Chondrocyte (in vitro differentiated cells): ENCODE measurements at regions not wholly inside any gene's neighbourhood (a gene's known extent, or its start where the extent isn't known, plus 50 kb on each side); places are given as distances from the start of the nearest gene placed in this dataset.

ENCODE experiments used
- DNase-seq: peaks from one replicate; pipeline ENCODE4 v3.0.0; 2021; ENCODE audit warnings: mixed read lengths, low spot score
- H3K27ac Mint-ChIP-seq: one replicate; pipeline ENCODE4 v1.8.0; 2021; ENCODE audit warnings: mild to moderate bottlenecking, moderate library complexity, mixed read lengths; ENCODE audit not compliant: unreplicated experiment
- H3K27me3 Mint-ChIP-seq: 2 replicates; pipeline ENCODE4 v1.8.0; 2021; ENCODE audit warnings: low read depth, mixed read lengths
- H3K36me3 Mint-ChIP-seq: 2 replicates; pipeline ENCODE4 v1.8.0; 2021; ENCODE audit warnings: low read depth, mixed read lengths
- H3K4me1 Mint-ChIP-seq: 2 replicates; pipeline ENCODE4 v1.8.0; 2021; ENCODE audit warnings: low read depth, mild to moderate bottlenecking, mixed read lengths
- H3K4me3 Mint-ChIP-seq: one replicate; pipeline ENCODE4 v1.8.0; 2021; ENCODE audit warnings: mild to moderate bottlenecking, moderate library complexity, mixed read lengths; ENCODE audit not compliant: unreplicated experiment
- H3K9me3 Mint-ChIP-seq: 2 replicates; pipeline ENCODE4 v1.8.0; 2021; ENCODE audit warnings: low read depth, mixed read lengths
- CTCF ChIP-seq: fragments of 200-600 bp; sonication (generic); IDR thresholded peaks from 2 replicates; pipeline ENCODE4 v1.5.0; 2021; ENCODE audit warnings: antibody characterized with exemption, mild to moderate bottlenecking, moderate library complexity

GRCh38 chr15:70345251-70346019 is 247.7 kb upstream of the TLE3 start:
- Mint-ChIP-seq H3K27me3 (peaks cover 37% of the 10 kb centered on the region), H3K27ac (no peak overlapping the region), H3K9me3 (no peaks in the 10 kb centered on the region), H3K4me1 (peaks cover 6% of the 10 kb centered on the region), H3K4me3 (no peak overlapping the region), H3K36me3 (no peaks in the 10 kb centered on the region)
- no peak for TF ChIP-seq CTCF
- DNase-seq = no peak

- peaks cover 31% of the 10 kb centered on the region for H3K27me3 Mint-ChIP-seq
These were observed 246.9 kb upstream of the TLE3 start for GRCh38 chr15:70344666-70345065.

GRCh38 chr15:70343961-70344621 is 246.4 kb upstream of the TLE3 start:
- no peaks in the 10 kb centered on the region for H3K9me3 Mint-ChIP-seq
- H3K36me3 Mint-ChIP-seq = no peaks in the 10 kb centered on the region
- no peak overlapping the region for H3K4me3 Mint-ChIP-seq
- no peak overlapping the region for H3K27ac Mint-ChIP-seq
- no peak for TF ChIP-seq CTCF
- H3K4me1 Mint-ChIP-seq = peaks cover 11% of the 10 kb centered on the region
- DNase-seq = no peak
- H3K27me3 Mint-ChIP-seq = peaks cover 25% of the 10 kb centered on the region

More at GRCh38 chr15:70344666-70345065, 246.9 kb upstream of the TLE3 start:
- H3K27ac Mint-ChIP-seq = no peak overlapping the region
- DNase-seq = no peak
- no peaks in the 10 kb centered on the region for H3K36me3 Mint-ChIP-seq
- peaks cover 12% of the 10 kb centered on the region for H3K4me1 Mint-ChIP-seq
- H3K9me3 Mint-ChIP-seq = no peaks in the 10 kb centered on the region
- H3K4me3 Mint-ChIP-seq = no peak overlapping the region
- no peak for TF ChIP-seq CTCF

- no peaks in the 10 kb centered on the region for H3K36me3 Mint-ChIP-seq
- no peak overlapping the region for H3K4me3 Mint-ChIP-seq
- peaks cover 7% of the 10 kb centered on the region for H3K4me1 Mint-ChIP-seq
- no peak overlapping the region for H3K27ac Mint-ChIP-seq
- DNase-seq = no peak
- H3K27me3 Mint-ChIP-seq = peaks cover 14% of the 10 kb centered on the region
- H3K9me3 Mint-ChIP-seq = no peaks in the 10 kb centered on the region
- no peak for TF ChIP-seq CTCF
These were observed 245.1 kb upstream of the TLE3 start for GRCh38 chr15:70342554-70343548.

- no peaks in the 10 kb centered on the region for H3K36me3 Mint-ChIP-seq
- H3K27ac Mint-ChIP-seq = no peak overlapping the region
- no peak for DNase-seq
- H3K4me3 Mint-ChIP-seq = no peak overlapping the region
- H3K4me1 Mint-ChIP-seq = peaks cover 7% of the 10 kb centered on the region
- H3K9me3 Mint-ChIP-seq = no peaks in the 10 kb centered on the region
- TF ChIP-seq CTCF = no peak
- H3K27me3 Mint-ChIP-seq = peaks cover 12% of the 10 kb centered on the region
These were observed 244.4 kb upstream of the TLE3 start for GRCh38 chr15:70342141-70342540.
